ENCODE measurements at regions not wholly inside any gene's neighbourhood (a gene's known extent, or its start where the extent isn't known, plus 50 kb on each side); places are given as distances from the start of the nearest gene placed in this dataset.

GRCh38 chr4:19095491-19096046 lies 1074.0 kb upstream of the LCORL start:
- no peak overlapping the region for H3K4me3 ChIP-seq
- H3K27me3 ChIP-seq: no peaks in the 10 kb centered on the region
- intact Hi-C loops (cut with DNase I): no loop called here
- H3K36me3 ChIP-seq (replicated peaks in 1 of 2): no peaks in the 10 kb centered on the region
- TF ChIP-seq CTCF (IDR thresholded peaks at IDR 0.05) (no peak), POLR2A (IDR thresholded peaks at IDR 0.05) (no peak)
- DNase-seq: no peak
- WGBS, 4 donors: 70 to 75% (median 73%) methylated on average over 5 of the region's 5 CpGs
- H3K9me3 ChIP-seq (replicated peaks in 1 of 3): no peaks in the 10 kb centered on the region
- no peak overlapping the region for H3K27ac ChIP-seq
- no peaks in the 10 kb centered on the region for H3K4me1 ChIP-seq (replicated peaks in 1 of 2)

GRCh38 chr4:19093951-19094350 lies 1072.4 kb upstream of the LCORL start:
- no peaks in the 10 kb centered on the region for H3K4me1 ChIP-seq (replicated peaks in 1 of 2)
- no peaks in the 10 kb centered on the region for H3K9me3 ChIP-seq (replicated peaks in 1 of 3)
- no peak for DNase-seq
- no peaks in the 10 kb centered on the region for H3K36me3 ChIP-seq (replicated peaks in 1 of 2)
- 33 to 38% (median 36%) methylated on average over 2 of the region's 2 CpGs for WGBS, 4 donors
- no peak for TF ChIP-seq CTCF (IDR thresholded peaks at IDR 0.05)
- no peak for TF ChIP-seq POLR2A (IDR thresholded peaks at IDR 0.05)
- no peaks in the 10 kb centered on the region for H3K27me3 ChIP-seq
- H3K27ac ChIP-seq: no peak overlapping the region
- intact Hi-C loops (cut with DNase I): no loop called here
- no peak overlapping the region for H3K4me3 ChIP-seq

GRCh38 chr4:19092797-19093196 lies 1071.2 kb upstream of the LCORL start:
- Histone ChIP-seq H3K9me3 (replicated peaks in 1 of 3) (no peaks in the 10 kb centered on the region), H3K27ac (no peak overlapping the region), H3K4me1 (replicated peaks in 1 of 2) (no peaks in the 10 kb centered on the region), H3K27me3 (no peaks in the 10 kb centered on the region), H3K36me3 (replicated peaks in 1 of 2) (no peaks in the 10 kb centered on the region), H3K4me3 (no peak overlapping the region)
- intact Hi-C loops (cut with DNase I): no loop called here
- no peak for DNase-seq
- no peak for TF ChIP-seq CTCF (IDR thresholded peaks at IDR 0.05)
- no peak for TF ChIP-seq POLR2A (IDR thresholded peaks at IDR 0.05)

- no peak for TF ChIP-seq CTCF (IDR thresholded peaks at IDR 0.05)
- no peak for TF ChIP-seq POLR2A (IDR thresholded peaks at IDR 0.05)
- Histone ChIP-seq H3K27ac (no peak overlapping the region), H3K9me3 (replicated peaks in 1 of 3) (no peaks in the 10 kb centered on the region), H3K27me3 (no peaks in the 10 kb centered on the region), H3K4me1 (replicated peaks in 1 of 2) (no peaks in the 10 kb centered on the region), H3K36me3 (replicated peaks in 1 of 2) (no peaks in the 10 kb centered on the region), H3K4me3 (no peak overlapping the region)
- intact Hi-C loops (cut with DNase I): no loop called here
- 86 to 90% (median 88%) methylated on average over 2 of the region's 2 CpGs for WGBS, 4 donors
- no peak for DNase-seq
Observed at GRCh38 chr4:19074036-19074435, 1052.5 kb upstream of the LCORL start.

Data from adrenal gland (tissue), 9 donors.